ENCODE measurements at regions not wholly inside any gene's neighbourhood (a gene's known extent, or its start where the extent isn't known, plus 50 kb on each side); places are given as distances from the start of the nearest gene placed in this dataset.
A peak's percentile ranks its signal among the peaks of the same experiment; 100 is the strongest.

GRCh38 chr12:124663771-124664366, 96.5 kb upstream of the NCOR2 start:
- Histone ChIP-seq H3K27ac (ENCODE audit: low read depth in 1 of 3, low read length in 2 of 3) (no peak overlapping the region), H3K4me3 (ENCODE audit: low read depth in 1 of 3, low read length in 3 of 3) (no peak overlapping the region), H3K4me1 (ENCODE audit: control insufficient read depth in 3 of 3, insufficient read depth in 2 of 3, low read depth in 1 of 3, low read length in 2 of 3) (peaks cover 0 to 3% (median 0%) of the 10 kb centered on the region in 3 donors), H3K36me3 (ENCODE audit: control insufficient read depth in 3 of 3, insufficient read depth in 2 of 3, low read depth in 1 of 3, low read length in 3 of 3) (no peaks in the 10 kb centered on the region), H3K9me3 (ENCODE audit: control insufficient read depth in 2 of 2, insufficient read depth in 1 of 2, low read depth in 1 of 2, low read length in 1 of 2) (peaks cover 0 to 15% of the 10 kb centered on the region in 2 donors), H3K27me3 (ENCODE audit: control insufficient read depth in 3 of 3, insufficient read depth in 3 of 3, low read length in 3 of 3) (peaks cover 0 to 11% (median 0%) of the 10 kb centered on the region in 3 donors)
- 69 to 91% (median 81%) methylated on average over 17 to 19 of the region's 19 CpGs for WGBS, 3 donors
- FAIRE-seq, result no peak
- DNase-seq, result no peak

DNA sequence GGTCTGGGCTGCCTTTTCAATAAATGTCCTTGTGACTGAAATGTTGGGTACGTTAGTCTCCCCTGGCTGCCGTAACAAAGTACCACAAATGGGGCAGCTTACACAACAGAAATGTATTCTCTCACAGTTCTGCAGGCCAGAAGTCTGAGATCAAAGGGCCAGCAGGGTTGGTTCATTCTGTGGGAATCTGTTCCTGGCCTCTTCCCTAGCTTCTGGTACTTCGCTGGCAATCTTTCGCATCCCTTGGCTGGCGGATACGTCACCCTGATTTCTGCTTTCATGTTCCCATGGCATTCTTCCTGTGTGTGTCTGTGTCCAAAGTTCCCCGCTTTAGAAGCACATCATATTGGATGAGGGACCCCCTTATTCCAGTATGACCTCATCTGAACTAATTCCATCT, 95.8 kb upstream of the NCOR2 start:
- FAIRE-seq, result no peak
- H3K27ac ChIP-seq (ENCODE audit: low read depth in 1 of 3, low read length in 2 of 3), result no peak overlapping the region
- WGBS, 3 donors, result 90 to 94% (median 91%) methylated on average over 7 of the region's 7 CpGs

DNA sequence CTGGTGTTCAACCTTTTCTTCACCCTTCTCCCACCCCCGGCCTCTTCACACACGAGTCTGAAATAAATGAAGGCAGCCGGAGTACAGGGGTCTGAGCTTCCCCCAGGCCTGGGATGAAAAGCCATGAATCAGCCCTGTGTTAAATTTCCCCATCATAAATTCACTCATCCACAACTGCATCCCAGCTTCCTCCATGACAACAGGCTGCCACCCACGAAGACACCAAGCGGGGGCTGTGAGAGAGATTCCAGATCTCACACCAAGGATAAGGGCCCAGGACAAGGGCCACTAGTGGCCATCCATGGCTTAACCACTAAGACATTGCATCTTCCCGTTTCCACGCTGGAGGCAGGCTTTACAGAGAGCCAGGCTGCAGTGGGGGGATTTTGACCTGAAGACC, 93.9 kb upstream of the NCOR2 start:
- Histone ChIP-seq H3K36me3 (ENCODE audit: control insufficient read depth in 3 of 3, insufficient read depth in 2 of 3, low read depth in 1 of 3, low read length in 3 of 3) (no peaks in the 10 kb centered on the region), H3K27me3 (ENCODE audit: control insufficient read depth in 3 of 3, insufficient read depth in 3 of 3, low read length in 3 of 3) (no peaks in the 10 kb centered on the region), H3K4me1 (ENCODE audit: control insufficient read depth in 3 of 3, insufficient read depth in 2 of 3, low read depth in 1 of 3, low read length in 2 of 3) (peaks cover 0 to 3% (median 0%) of the 10 kb centered on the region in 3 donors), H3K9me3 (ENCODE audit: control insufficient read depth in 2 of 2, insufficient read depth in 1 of 2, low read depth in 1 of 2, low read length in 1 of 2) (peaks cover 0 to 3% of the 10 kb centered on the region in 2 donors), H3K4me3 (ENCODE audit: low read depth in 1 of 3, low read length in 3 of 3) (no peak overlapping the region), H3K27ac (ENCODE audit: low read depth in 1 of 3, low read length in 2 of 3) (no peak overlapping the region)
- no peak for DNase-seq
- 73 to 87% (median 79%) methylated on average over 7 of the region's 7 CpGs for WGBS, 3 donors
- no peak for FAIRE-seq

More for the DNA sequence above, 95.8 kb upstream of the NCOR2 start:
- no peaks in the 10 kb centered on the region for H3K36me3 ChIP-seq (ENCODE audit: control insufficient read depth in 3 of 3, insufficient read depth in 2 of 3, low read depth in 1 of 3, low read length in 3 of 3)
- no peak overlapping the region for H3K4me3 ChIP-seq (ENCODE audit: low read depth in 1 of 3, low read length in 3 of 3)
- H3K9me3 ChIP-seq (ENCODE audit: control insufficient read depth in 2 of 2, insufficient read depth in 1 of 2, low read depth in 1 of 2, low read length in 1 of 2), result peaks cover 0 to 15% of the 10 kb centered on the region in 2 donors
- peaks cover 0 to 3% (median 0%) of the 10 kb centered on the region in 3 donors for H3K4me1 ChIP-seq (ENCODE audit: control insufficient read depth in 3 of 3, insufficient read depth in 2 of 3, low read depth in 1 of 3, low read length in 2 of 3)
- no peak for DNase-seq
- peaks cover 0 to 9% (median 0%) of the 10 kb centered on the region in 3 donors for H3K27me3 ChIP-seq (ENCODE audit: control insufficient read depth in 3 of 3, insufficient read depth in 3 of 3, low read length in 3 of 3)

DNA sequence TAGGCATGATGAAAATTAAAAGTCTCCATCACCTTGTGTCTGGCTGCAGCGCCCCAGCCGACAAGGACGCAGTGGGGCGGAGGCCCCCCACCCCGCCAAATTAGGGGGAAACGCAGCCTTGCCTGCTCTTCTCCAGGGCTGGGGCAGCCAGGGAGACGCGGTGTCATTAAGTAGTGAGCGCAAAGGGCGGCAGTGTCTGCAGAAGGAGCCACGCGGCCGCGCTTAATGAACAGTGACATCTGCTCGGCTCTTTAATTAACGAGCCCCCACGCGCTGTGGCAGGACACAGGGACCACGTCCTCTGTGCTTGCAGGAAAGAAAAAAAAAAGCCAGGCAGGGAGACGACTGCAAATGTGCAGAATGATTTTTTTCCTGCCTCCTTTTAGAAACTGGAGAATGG, 93.4 kb upstream of the NCOR2 start:
- Histone ChIP-seq H3K27me3 (ENCODE audit: control insufficient read depth in 3 of 3, insufficient read depth in 3 of 3, low read length in 3 of 3) (no peaks in the 10 kb centered on the region), H3K36me3 (ENCODE audit: control insufficient read depth in 3 of 3, insufficient read depth in 2 of 3, low read depth in 1 of 3, low read length in 3 of 3) (no peaks in the 10 kb centered on the region), H3K4me1 (ENCODE audit: control insufficient read depth in 3 of 3, insufficient read depth in 2 of 3, low read depth in 1 of 3, low read length in 2 of 3) (peaks cover 0 to 7% (median 0%) of the 10 kb centered on the region in 3 donors), H3K4me3 (ENCODE audit: low read depth in 1 of 3, low read length in 3 of 3) (no peak overlapping the region), H3K27ac (ENCODE audit: low read depth in 1 of 3, low read length in 2 of 3) (no peak overlapping the region), H3K9me3 (ENCODE audit: control insufficient read depth in 2 of 2, insufficient read depth in 1 of 2, low read depth in 1 of 2, low read length in 1 of 2) (no peaks in the 10 kb centered on the region)
- no peak for DNase-seq
- no peak for FAIRE-seq
- 69 to 75% (median 74%) methylated on average over 20 of the region's 20 CpGs for WGBS, 3 donors

GRCh38 chr12:124658806-124659402, 91.5 kb upstream of the NCOR2 start:
- FAIRE-seq (no peak), DNase-seq (no peak)
- Histone ChIP-seq H3K36me3 (ENCODE audit: control insufficient read depth in 3 of 3, insufficient read depth in 2 of 3, low read depth in 1 of 3, low read length in 3 of 3) (no peaks in the 10 kb centered on the region), H3K9me3 (ENCODE audit: control insufficient read depth in 2 of 2, insufficient read depth in 1 of 2, low read depth in 1 of 2, low read length in 1 of 2) (no peaks in the 10 kb centered on the region), H3K4me3 (ENCODE audit: low read depth in 1 of 3, low read length in 3 of 3) (no peak overlapping the region), H3K27ac (ENCODE audit: low read depth in 1 of 3, low read length in 2 of 3) (no peak overlapping the region), H3K4me1 (ENCODE audit: control insufficient read depth in 3 of 3, insufficient read depth in 2 of 3, low read depth in 1 of 3, low read length in 2 of 3) (peaks cover 0 to 12% (median 0%) of the 10 kb centered on the region in 3 donors), H3K27me3 (ENCODE audit: control insufficient read depth in 3 of 3, insufficient read depth in 3 of 3, low read length in 3 of 3) (no peaks in the 10 kb centered on the region)
- 87 to 95% (median 94%) methylated on average over 8 of the region's 8 CpGs for WGBS, 3 donors

DNA sequence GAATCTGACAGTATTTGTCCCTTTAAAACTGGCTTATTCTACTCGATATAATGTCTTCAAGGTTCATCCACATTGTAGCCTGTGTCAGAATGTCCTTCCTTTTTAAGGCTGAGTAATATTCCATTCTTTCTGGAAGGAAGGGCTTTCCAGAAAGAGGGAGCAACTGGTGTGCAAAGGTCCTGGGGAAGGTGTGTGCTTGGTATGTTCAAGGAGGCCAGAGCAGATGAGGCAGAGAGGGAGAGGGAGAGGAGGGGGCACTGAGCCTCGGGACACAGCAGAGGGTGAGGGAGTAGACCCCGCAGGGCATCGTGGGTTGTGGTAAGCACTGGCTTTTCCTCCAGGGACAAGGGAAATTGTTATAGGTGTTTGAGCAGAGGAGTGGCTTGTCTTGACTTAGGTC, 90.9 kb upstream of the NCOR2 start:
- Histone ChIP-seq H3K9me3 (ENCODE audit: control insufficient read depth in 2 of 2, insufficient read depth in 1 of 2, low read depth in 1 of 2, low read length in 1 of 2) (no peaks in the 10 kb centered on the region), H3K36me3 (ENCODE audit: control insufficient read depth in 3 of 3, insufficient read depth in 2 of 3, low read depth in 1 of 3, low read length in 3 of 3) (no peaks in the 10 kb centered on the region), H3K4me1 (ENCODE audit: control insufficient read depth in 3 of 3, insufficient read depth in 2 of 3, low read depth in 1 of 3, low read length in 2 of 3) (peaks cover 0 to 12% (median 0%) of the 10 kb centered on the region in 3 donors), H3K27me3 (ENCODE audit: control insufficient read depth in 3 of 3, insufficient read depth in 3 of 3, low read length in 3 of 3) (no peaks in the 10 kb centered on the region), H3K27ac (ENCODE audit: low read depth in 1 of 3, low read length in 2 of 3) (no peak overlapping the region), H3K4me3 (ENCODE audit: low read depth in 1 of 3, low read length in 3 of 3) (no peak overlapping the region)
- DNase-seq (no peak), FAIRE-seq (no peak)
- WGBS, 3 donors, result 80 to 94% (median 88%) methylated on average over 4 of the region's 4 CpGs

DNA sequence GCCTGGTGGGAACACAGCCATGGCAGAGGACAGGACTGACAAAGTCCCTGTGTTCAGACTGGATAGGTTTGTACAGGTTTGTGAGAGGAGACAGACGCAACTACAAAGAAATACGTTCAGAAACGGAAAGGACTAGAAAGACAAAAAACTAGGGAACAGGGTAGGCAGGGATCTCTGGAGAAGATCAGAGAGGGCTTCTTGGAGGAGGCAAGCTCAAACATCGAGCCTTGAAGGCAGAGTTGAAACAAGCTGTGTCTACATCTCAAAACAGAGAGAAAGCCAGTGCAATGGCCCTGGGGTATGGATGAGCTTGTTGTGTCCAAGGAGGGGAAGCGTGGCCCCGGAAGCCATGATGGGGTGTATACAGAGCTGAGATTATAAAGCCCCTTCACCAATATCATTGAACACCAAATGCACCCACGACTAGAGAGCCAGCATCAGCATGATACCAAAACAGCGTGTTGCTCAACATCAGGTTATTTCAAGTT, 89.6 kb upstream of the NCOR2 start:
- H3K27me3 ChIP-seq (ENCODE audit: control insufficient read depth in 3 of 3, insufficient read depth in 3 of 3, low read length in 3 of 3), result no peaks in the 10 kb centered on the region
- H3K4me1 ChIP-seq (ENCODE audit: control insufficient read depth in 3 of 3, insufficient read depth in 2 of 3, low read depth in 1 of 3, low read length in 2 of 3), result peaks cover 0 to 12% (median 0%) of the 10 kb centered on the region in 3 donors
- H3K36me3 ChIP-seq (ENCODE audit: control insufficient read depth in 3 of 3, insufficient read depth in 2 of 3, low read depth in 1 of 3, low read length in 3 of 3), result no peaks in the 10 kb centered on the region
- no peaks in the 10 kb centered on the region for H3K9me3 ChIP-seq (ENCODE audit: control insufficient read depth in 2 of 2, insufficient read depth in 1 of 2, low read depth in 1 of 2, low read length in 1 of 2)
- H3K27ac ChIP-seq (ENCODE audit: low read depth in 1 of 3, low read length in 2 of 3), result peak overlapping the region in 1 of 3 donors; percentile 8
- 66 to 73% (median 73%) methylated on average over 8 of the region's 8 CpGs for WGBS, 3 donors
- no peak overlapping the region for H3K4me3 ChIP-seq (ENCODE audit: low read depth in 1 of 3, low read length in 3 of 3)
- DNase-seq, result no peak
- no peak for FAIRE-seq

DNA sequence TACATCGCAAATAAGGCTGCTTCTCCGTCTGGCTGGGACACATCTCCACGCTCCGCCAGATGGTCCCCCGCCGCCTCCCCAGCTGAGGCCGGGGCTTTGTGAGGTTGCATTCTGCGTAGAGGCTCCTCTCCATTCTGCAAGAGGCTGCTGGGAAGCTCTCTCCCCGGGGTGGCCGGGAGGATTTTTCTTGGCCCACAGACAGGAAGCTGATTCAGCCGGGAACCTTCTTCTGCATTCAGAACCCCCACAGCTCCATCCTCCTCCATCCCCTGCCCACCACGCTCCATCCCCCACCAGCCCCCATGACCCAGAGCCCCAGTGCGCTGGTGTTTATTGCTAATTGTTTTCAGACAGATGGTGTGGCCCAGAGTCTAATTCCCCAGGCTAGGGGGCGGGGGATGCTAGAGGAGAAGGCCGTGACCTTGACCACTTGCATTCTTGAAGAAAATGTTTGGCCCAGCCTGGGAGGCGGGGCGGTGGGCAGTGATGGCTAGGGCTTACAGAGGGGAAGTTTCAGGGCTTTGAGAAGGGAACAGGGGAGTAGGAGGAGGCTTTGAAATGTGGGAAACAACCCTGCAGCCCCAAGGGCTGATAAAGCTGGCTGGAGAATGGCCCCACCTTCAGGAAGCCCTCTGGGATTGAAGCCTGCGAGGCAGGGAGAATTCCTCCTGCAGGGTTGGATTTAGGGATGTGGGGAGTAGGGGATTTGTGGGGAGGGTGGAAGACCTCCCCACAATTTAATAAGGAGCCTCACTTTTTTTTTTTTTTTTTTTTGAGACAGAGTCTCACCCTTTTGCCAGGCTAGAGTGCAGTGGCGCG, 88.5 kb upstream of the NCOR2 start:
- H3K4me3 ChIP-seq (ENCODE audit: low read depth in 1 of 3, low read length in 3 of 3), result no peak overlapping the region
- peaks cover 0 to 11% (median 0%) of the 10 kb centered on the region in 3 donors for H3K4me1 ChIP-seq (ENCODE audit: control insufficient read depth in 3 of 3, insufficient read depth in 2 of 3, low read depth in 1 of 3, low read length in 2 of 3)
- H3K9me3 ChIP-seq (ENCODE audit: control insufficient read depth in 2 of 2, insufficient read depth in 1 of 2, low read depth in 1 of 2, low read length in 1 of 2), result no peaks in the 10 kb centered on the region
- 50 to 74% (median 61%) methylated on average over 19 to 20 of the region's 20 CpGs for WGBS, 3 donors
- H3K27me3 ChIP-seq (ENCODE audit: control insufficient read depth in 3 of 3, insufficient read depth in 3 of 3, low read length in 3 of 3), result no peaks in the 10 kb centered on the region
- DNase-seq (peak in 1 of 2 donors; percentile 56), FAIRE-seq (no peak)
- no peaks in the 10 kb centered on the region for H3K36me3 ChIP-seq (ENCODE audit: control insufficient read depth in 3 of 3, insufficient read depth in 2 of 3, low read depth in 1 of 3, low read length in 3 of 3)
- H3K27ac ChIP-seq (ENCODE audit: low read depth in 1 of 3, low read length in 2 of 3), result peak overlapping the region in 2 of 3 donors; percentile 44 to 67

Measured in small intestine (tissue), 7 donors.